ENCODE measurements at regions not wholly inside any gene's neighbourhood (a gene's known extent, or its start where the extent isn't known, plus 50 kb on each side); places are given as distances from the start of the nearest gene placed in this dataset.

DNA sequence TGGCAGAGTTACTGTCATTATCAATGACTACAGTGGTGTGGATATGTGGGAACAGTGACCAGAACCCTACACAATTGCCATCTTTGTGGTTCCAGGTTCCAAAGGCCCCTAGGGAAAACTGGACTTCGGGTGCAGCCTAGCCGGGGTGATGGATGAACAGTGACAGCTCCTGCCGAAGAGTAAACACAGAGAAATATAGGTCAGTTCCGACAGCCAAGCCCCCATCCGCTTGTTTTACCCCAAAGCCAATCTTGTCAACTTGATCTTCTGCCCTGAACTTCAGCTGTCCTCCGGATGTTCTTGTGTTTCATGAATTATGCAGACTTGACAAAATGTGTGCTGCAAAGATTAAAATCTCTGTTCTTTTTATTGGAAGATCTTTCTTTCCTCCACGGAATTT, 200.4 kb upstream of the SRRM4 start (continued):
- TF ChIP-seq, protein P1, sequence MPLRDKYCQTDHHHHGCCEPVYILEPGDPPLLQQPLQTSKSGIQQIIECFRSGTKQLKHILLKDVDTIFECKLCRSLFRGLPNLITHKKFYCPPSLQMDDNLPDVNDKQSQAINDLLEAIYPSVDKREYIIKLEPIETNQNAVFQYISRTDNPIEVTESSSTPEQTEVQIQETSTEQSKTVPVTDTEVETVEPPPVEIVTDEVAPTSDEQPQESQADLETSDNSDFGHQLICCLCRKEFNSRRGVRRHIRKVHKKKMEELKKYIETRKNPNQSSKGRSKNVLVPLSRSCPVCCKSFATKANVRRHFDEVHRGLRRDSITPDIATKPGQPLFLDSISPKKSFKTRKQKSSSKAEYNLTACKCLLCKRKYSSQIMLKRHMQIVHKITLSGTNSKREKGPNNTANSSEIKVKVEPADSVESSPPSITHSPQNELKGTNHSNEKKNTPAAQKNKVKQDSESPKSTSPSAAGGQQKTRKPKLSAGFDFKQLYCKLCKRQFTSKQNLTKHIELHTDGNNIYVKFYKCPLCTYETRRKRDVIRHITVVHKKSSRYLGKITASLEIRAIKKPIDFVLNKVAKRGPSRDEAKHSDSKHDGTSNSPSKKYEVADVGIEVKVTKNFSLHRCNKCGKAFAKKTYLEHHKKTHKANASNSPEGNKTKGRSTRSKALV (CRISPR knock-in tag; IDR thresholded peaks at IDR 0.05) = no peak
- TF ChIP-seq NCOR1 (IDR thresholded peaks at IDR 0.05; ENCODE audit: borderline replicate concordance, low read length) = peak; percentile 80; the same call in 1 of the 2 replicates
- TF ChIP-seq CBFB (CRISPR knock-in tag; IDR thresholded peaks at IDR 0.05) = peak; percentile 38; the same call in 1 of the 2 replicates
- TF ChIP-seq, protein P2, sequence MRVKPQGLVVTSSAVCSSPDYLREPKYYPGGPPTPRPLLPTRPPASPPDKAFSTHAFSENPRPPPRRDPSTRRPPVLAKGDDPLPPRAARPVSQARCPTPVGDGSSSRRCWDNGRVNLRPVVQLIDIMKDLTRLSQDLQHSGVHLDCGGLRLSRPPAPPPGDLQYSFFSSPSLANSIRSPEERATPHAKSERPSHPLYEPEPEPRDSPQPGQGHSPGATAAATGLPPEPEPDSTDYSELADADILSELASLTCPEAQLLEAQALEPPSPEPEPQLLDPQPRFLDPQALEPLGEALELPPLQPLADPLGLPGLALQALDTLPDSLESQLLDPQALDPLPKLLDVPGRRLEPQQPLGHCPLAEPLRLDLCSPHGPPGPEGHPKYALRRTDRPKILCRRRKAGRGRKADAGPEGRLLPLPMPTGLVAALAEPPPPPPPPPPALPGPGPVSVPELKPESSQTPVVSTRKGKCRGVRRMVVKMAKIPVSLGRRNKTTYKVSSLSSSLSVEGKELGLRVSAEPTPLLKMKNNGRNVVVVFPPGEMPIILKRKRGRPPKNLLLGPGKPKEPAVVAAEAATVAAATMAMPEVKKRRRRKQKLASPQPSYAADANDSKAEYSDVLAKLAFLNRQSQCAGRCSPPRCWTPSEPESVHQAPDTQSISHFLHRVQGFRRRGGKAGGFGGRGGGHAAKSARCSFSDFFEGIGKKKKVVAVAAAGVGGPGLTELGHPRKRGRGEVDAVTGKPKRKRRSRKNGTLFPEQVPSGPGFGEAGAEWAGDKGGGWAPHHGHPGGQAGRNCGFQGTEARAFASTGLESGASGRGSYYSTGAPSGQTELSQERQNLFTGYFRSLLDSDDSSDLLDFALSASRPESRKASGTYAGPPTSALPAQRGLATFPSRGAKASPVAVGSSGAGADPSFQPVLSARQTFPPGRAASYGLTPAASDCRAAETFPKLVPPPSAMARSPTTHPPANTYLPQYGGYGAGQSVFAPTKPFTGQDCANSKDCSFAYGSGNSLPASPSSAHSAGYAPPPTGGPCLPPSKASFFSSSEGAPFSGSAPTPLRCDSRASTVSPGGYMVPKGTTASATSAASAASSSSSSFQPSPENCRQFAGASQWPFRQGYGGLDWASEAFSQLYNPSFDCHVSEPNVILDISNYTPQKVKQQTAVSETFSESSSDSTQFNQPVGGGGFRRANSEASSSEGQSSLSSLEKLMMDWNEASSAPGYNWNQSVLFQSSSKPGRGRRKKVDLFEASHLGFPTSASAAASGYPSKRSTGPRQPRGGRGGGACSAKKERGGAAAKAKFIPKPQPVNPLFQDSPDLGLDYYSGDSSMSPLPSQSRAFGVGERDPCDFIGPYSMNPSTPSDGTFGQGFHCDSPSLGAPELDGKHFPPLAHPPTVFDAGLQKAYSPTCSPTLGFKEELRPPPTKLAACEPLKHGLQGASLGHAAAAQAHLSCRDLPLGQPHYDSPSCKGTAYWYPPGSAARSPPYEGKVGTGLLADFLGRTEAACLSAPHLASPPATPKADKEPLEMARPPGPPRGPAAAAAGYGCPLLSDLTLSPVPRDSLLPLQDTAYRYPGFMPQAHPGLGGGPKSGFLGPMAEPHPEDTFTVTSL (CRISPR knock-in tag; IDR thresholded peaks at IDR 0.05; ENCODE audit: borderline replicate concordance) = peak; percentile 42; the same call in 1 of the 2 replicates
- TF ChIP-seq, protein P3, sequence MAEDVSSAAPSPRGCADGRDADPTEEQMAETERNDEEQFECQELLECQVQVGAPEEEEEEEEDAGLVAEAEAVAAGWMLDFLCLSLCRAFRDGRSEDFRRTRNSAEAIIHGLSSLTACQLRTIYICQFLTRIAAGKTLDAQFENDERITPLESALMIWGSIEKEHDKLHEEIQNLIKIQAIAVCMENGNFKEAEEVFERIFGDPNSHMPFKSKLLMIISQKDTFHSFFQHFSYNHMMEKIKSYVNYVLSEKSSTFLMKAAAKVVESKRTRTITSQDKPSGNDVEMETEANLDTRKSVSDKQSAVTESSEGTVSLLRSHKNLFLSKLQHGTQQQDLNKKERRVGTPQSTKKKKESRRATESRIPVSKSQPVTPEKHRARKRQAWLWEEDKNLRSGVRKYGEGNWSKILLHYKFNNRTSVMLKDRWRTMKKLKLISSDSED (CRISPR knock-in tag; IDR thresholded peaks at IDR 0.05) = no peak
- TF ChIP-seq U2AF2 (IDR thresholded peaks at IDR 0.05; ENCODE audit: low read depth, low read length) = no peak
- no peak for TF ChIP-seq TOPORS (CRISPR knock-in tag; IDR thresholded peaks at IDR 0.05)
- 0 out of 2 replicates have a peak, but pooled peaks have one; percentile 21 for TF ChIP-seq POGZ (CRISPR knock-in tag; IDR thresholded peaks at IDR 0.05)
- no peak for TF ChIP-seq ZNF616 (CRISPR knock-in tag; IDR thresholded peaks at IDR 0.05; ENCODE audit: low read depth)
- TF ChIP-seq SOX6 (IDR thresholded peaks at IDR 0.05) = no peak
- peak; percentile 58; the same call in 1 of the 2 replicates for TF ChIP-seq SOX6 (CRISPR knock-in tag; IDR thresholded peaks at IDR 0.05)
- peak; percentile 91 for TF ChIP-seq HOXD1 (CRISPR knock-in tag; IDR thresholded peaks at IDR 0.05)
- TF ChIP-seq PPARG (CRISPR knock-in tag; conservative IDR thresholded peaks at IDR 0.05) = 0 out of 2 replicates have a peak, but pooled peaks have one; percentile 32
- peak; percentile 36; the same call in 1 of the 2 replicates for TF ChIP-seq RXRB (CRISPR knock-in tag; IDR thresholded peaks at IDR 0.05; ENCODE audit: borderline replicate concordance)
- TF ChIP-seq TBX2 (CRISPR knock-in tag; IDR thresholded peaks at IDR 0.05; ENCODE audit: borderline replicate concordance) = peak; percentile 69; the same call in 1 of the 2 replicates
- no peak for TF ChIP-seq HHEX (CRISPR knock-in tag; IDR thresholded peaks at IDR 0.05)
- no peak for TF ChIP-seq FOXP1 (IDR thresholded peaks at IDR 0.05)
- TF ChIP-seq FOXP1 (CRISPR knock-in tag; IDR thresholded peaks at IDR 0.05) = 0 out of 2 replicates have a peak, but pooled peaks have one; percentile 16
- TF ChIP-seq FOXO1 (CRISPR knock-in tag; IDR thresholded peaks at IDR 0.05) = peak; percentile 39; the same call in 1 of the 2 replicates
